ENCODE measurements at regions not wholly inside any gene's neighbourhood (a gene's known extent, or its start where the extent isn't known, plus 50 kb on each side); places are given as distances from the start of the nearest gene placed in this dataset.

GRCh38 chr6:5871296-5871695 lies 135.4 kb downstream of the NRN1 start:
- Mint-ChIP-seq H3K27me3 (no peaks in the 10 kb centered on the region), H3K9me3 (peaks cover 13% of the 10 kb centered on the region), H3K36me3 (ENCODE audit: low read depth) (peaks cover 7% of the 10 kb centered on the region), H3K4me1 (peaks cover 56% of the 10 kb centered on the region), H3K27ac (no peak overlapping the region), H3K4me3 (no peak overlapping the region)
- DNase-seq (no peak), ATAC-seq (peak; percentile 74)

- ATAC-seq, result no peak
- Mint-ChIP-seq H3K36me3 (ENCODE audit: low read depth) (peaks cover 11% of the 10 kb centered on the region), H3K4me3 (no peak overlapping the region), H3K4me1 (peaks cover 68% of the 10 kb centered on the region), H3K9me3 (peaks cover 18% of the 10 kb centered on the region), H3K27me3 (no peaks in the 10 kb centered on the region), H3K27ac (peak overlapping the region; percentile 2)
- no peak for DNase-seq
Measured at GRCh38 chr6:5869676-5870075, 137.0 kb downstream of the NRN1 start.

GRCh38 chr6:5869261-5869660 lies 137.5 kb downstream of the NRN1 start:
- H3K4me1 Mint-ChIP-seq, result peaks cover 68% of the 10 kb centered on the region
- H3K4me3 Mint-ChIP-seq, result no peak overlapping the region
- no peaks in the 10 kb centered on the region for H3K27me3 Mint-ChIP-seq
- H3K36me3 Mint-ChIP-seq (ENCODE audit: low read depth), result peaks cover 11% of the 10 kb centered on the region
- ATAC-seq (no peak), DNase-seq (no peak)
- peak overlapping the region; percentile 2 for H3K27ac Mint-ChIP-seq
- peaks cover 18% of the 10 kb centered on the region for H3K9me3 Mint-ChIP-seq

GRCh38 chr6:5866547-5867051 lies 140.1 kb downstream of the NRN1 start:
- Mint-ChIP-seq H3K27me3 (no peaks in the 10 kb centered on the region), H3K36me3 (ENCODE audit: low read depth) (peaks cover 9% of the 10 kb centered on the region), H3K4me3 (peak overlapping the region; percentile 68), H3K27ac (peak overlapping the region; percentile 77), H3K9me3 (peaks cover 13% of the 10 kb centered on the region), H3K4me1 (peaks cover 51% of the 10 kb centered on the region)
- no peak for DNase-seq
- peak; percentile 80 for ATAC-seq

- ATAC-seq (no peak), DNase-seq (no peak)
Measured at GRCh38 chr6:5865506-5866031, 141.2 kb downstream of the NRN1 start.

GRCh38 chr6:5860849-5861248 lies 145.9 kb downstream of the NRN1 start:
- ATAC-seq (no peak), DNase-seq (no peak)
- peaks cover 8% of the 10 kb centered on the region for H3K4me1 Mint-ChIP-seq
- H3K4me3 Mint-ChIP-seq, result no peak overlapping the region
- no peaks in the 10 kb centered on the region for H3K27me3 Mint-ChIP-seq
- peaks cover 3% of the 10 kb centered on the region for H3K36me3 Mint-ChIP-seq (ENCODE audit: low read depth)
- peaks cover 5% of the 10 kb centered on the region for H3K9me3 Mint-ChIP-seq
- no peak overlapping the region for H3K27ac Mint-ChIP-seq

More at GRCh38 chr6:5865506-5866031, 141.2 kb downstream of the NRN1 start:
- Mint-ChIP-seq H3K36me3 (ENCODE audit: low read depth) (peaks cover 5% of the 10 kb centered on the region), H3K4me3 (no peak overlapping the region), H3K9me3 (peaks cover 9% of the 10 kb centered on the region), H3K4me1 (peaks cover 46% of the 10 kb centered on the region), H3K27me3 (no peaks in the 10 kb centered on the region), H3K27ac (no peak overlapping the region)

GRCh38 chr6:5855787-5856470 lies 150.8 kb downstream of the NRN1 start:
- DNase-seq, result no peak
- Mint-ChIP-seq H3K27ac (no peak overlapping the region), H3K4me1 (peaks cover 3% of the 10 kb centered on the region), H3K9me3 (no peaks in the 10 kb centered on the region), H3K4me3 (no peak overlapping the region), H3K27me3 (peaks cover 3% of the 10 kb centered on the region), H3K36me3 (ENCODE audit: low read depth) (no peaks in the 10 kb centered on the region)
- ATAC-seq, result no peak

GRCh38 chr6:5854899-5855298 lies 151.8 kb downstream of the NRN1 start:
- Mint-ChIP-seq H3K36me3 (ENCODE audit: low read depth) (peaks cover 1% of the 10 kb centered on the region), H3K4me1 (peaks cover 7% of the 10 kb centered on the region), H3K27me3 (peaks cover 7% of the 10 kb centered on the region), H3K9me3 (no peaks in the 10 kb centered on the region), H3K4me3 (no peak overlapping the region), H3K27ac (no peak overlapping the region)
- no peak for DNase-seq
- no peak for ATAC-seq

- H3K9me3 Mint-ChIP-seq, result no peaks in the 10 kb centered on the region
- DNase-seq (peak; percentile 72), ATAC-seq (peak; percentile 89)
- H3K27me3 Mint-ChIP-seq, result peaks cover 8% of the 10 kb centered on the region
- H3K4me1 Mint-ChIP-seq, result peaks cover 7% of the 10 kb centered on the region
- peaks cover 1% of the 10 kb centered on the region for H3K36me3 Mint-ChIP-seq (ENCODE audit: low read depth)
- H3K27ac Mint-ChIP-seq, result peak overlapping the region; percentile 37
- peak overlapping the region; percentile 78 for H3K4me3 Mint-ChIP-seq
Measured at GRCh38 chr6:5851261-5851757, 155.4 kb downstream of the NRN1 start.

- Mint-ChIP-seq H3K27me3 (peaks cover 8% of the 10 kb centered on the region), H3K4me1 (peaks cover 7% of the 10 kb centered on the region), H3K36me3 (ENCODE audit: low read depth) (peaks cover 1% of the 10 kb centered on the region), H3K4me3 (peak overlapping the region; percentile 78), H3K9me3 (no peaks in the 10 kb centered on the region), H3K27ac (no peak overlapping the region)
- ATAC-seq, result peak; percentile 38
- DNase-seq, result no peak
Measured at GRCh38 chr6:5850848-5851255, 155.9 kb downstream of the NRN1 start.

GRCh38 chr6:5846889-5847288 lies 159.8 kb downstream of the NRN1 start:
- ATAC-seq (no peak), DNase-seq (no peak)
- Mint-ChIP-seq H3K27ac (no peak overlapping the region), H3K27me3 (peaks cover 10% of the 10 kb centered on the region), H3K4me1 (peaks cover 7% of the 10 kb centered on the region), H3K4me3 (no peak overlapping the region), H3K9me3 (no peaks in the 10 kb centered on the region), H3K36me3 (ENCODE audit: low read depth) (peaks cover 1% of the 10 kb centered on the region)

- ATAC-seq (no peak), DNase-seq (no peak)
- no peak overlapping the region for H3K27ac Mint-ChIP-seq
- no peak overlapping the region for H3K4me3 Mint-ChIP-seq
- H3K4me1 Mint-ChIP-seq, result peaks cover 4% of the 10 kb centered on the region
- peaks cover 1% of the 10 kb centered on the region for H3K36me3 Mint-ChIP-seq (ENCODE audit: low read depth)
- H3K27me3 Mint-ChIP-seq, result peaks cover 7% of the 10 kb centered on the region
- no peaks in the 10 kb centered on the region for H3K9me3 Mint-ChIP-seq
Measured at GRCh38 chr6:5846335-5846734, 160.4 kb downstream of the NRN1 start.

- Mint-ChIP-seq H3K9me3 (no peaks in the 10 kb centered on the region), H3K4me1 (no peaks in the 10 kb centered on the region), H3K27me3 (peaks cover 4% of the 10 kb centered on the region), H3K4me3 (no peak overlapping the region), H3K27ac (no peak overlapping the region), H3K36me3 (ENCODE audit: low read depth) (no peaks in the 10 kb centered on the region)
- ATAC-seq (no peak), DNase-seq (no peak)
Measured at GRCh38 chr6:5843078-5843477, 163.6 kb downstream of the NRN1 start.

GRCh38 chr6:5840734-5841390 lies 165.9 kb downstream of the NRN1 start:
- ATAC-seq (no peak), DNase-seq (no peak)
- Mint-ChIP-seq H3K4me3 (no peak overlapping the region), H3K4me1 (no peaks in the 10 kb centered on the region), H3K36me3 (ENCODE audit: low read depth) (no peaks in the 10 kb centered on the region), H3K9me3 (no peaks in the 10 kb centered on the region), H3K27ac (no peak overlapping the region), H3K27me3 (peaks cover 2% of the 10 kb centered on the region)

Data from activated naive CD8-positive, alpha-beta T cell treated with anti-CD3 and anti-CD28 coated beads, Interleukin-2, amount 50 U/mL, for 24 hours (primary cell).